AG08396 (cell line): ENCODE measurements at regions not wholly inside any gene's neighbourhood (a gene's known extent, or its start where the extent isn't known, plus 50 kb on each side); places are given as distances from the start of the nearest gene placed in this dataset.

Experiments used
- DNase-seq: peaks from one replicate; pipeline ENCODE4 v3.0.0; 2012; ENCODE audit warnings: low spot score, mixed read lengths

DNA sequence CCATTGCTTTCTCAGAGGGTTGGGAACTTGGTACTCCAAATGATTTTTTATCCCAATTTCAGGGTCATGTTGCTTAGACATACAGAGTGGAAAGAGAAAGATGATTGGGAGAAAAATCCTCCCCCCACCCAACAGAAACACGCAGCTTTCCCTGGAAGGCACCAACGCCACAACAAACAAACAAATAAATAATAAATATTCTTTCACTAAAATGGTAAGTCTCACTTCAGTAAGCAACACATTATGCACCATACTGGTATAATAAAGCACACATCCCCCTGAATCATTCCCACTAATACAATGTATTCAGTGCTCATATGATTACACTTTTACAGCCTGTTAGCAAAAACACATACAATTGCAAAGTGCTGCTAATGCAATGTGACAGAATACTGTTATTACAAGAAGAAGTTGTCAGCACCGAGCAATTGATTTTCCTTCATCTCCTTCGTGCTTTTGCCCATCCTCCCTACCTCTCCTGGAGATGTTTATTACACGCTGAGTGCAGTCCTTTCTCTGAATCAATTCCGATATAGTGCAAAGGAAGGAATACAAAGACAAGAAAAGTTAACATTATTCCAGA is 359.9 kb downstream of the TXNL1 start:
- no peak for DNase-seq

DNA sequence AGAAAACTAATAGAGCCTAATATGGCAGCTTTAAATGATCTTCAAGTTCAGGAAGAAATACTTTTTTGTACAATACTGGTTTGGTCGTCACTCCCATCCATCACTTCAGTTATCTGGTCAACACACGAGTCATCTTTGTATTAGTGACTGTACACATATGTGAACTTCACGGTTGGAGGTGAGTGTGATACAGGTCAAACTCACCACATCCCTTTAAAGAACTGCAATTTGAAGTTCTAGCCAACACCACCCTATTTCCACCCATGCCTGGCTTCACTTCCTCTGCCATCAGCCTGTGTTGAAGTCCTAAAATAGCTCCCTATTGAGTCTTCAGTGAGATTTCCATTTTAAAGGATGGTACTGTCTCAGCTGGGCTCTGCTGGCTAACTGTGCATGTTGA is 361.9 kb downstream of the TXNL1 start:
- DNase-seq, result no peak

DNA sequence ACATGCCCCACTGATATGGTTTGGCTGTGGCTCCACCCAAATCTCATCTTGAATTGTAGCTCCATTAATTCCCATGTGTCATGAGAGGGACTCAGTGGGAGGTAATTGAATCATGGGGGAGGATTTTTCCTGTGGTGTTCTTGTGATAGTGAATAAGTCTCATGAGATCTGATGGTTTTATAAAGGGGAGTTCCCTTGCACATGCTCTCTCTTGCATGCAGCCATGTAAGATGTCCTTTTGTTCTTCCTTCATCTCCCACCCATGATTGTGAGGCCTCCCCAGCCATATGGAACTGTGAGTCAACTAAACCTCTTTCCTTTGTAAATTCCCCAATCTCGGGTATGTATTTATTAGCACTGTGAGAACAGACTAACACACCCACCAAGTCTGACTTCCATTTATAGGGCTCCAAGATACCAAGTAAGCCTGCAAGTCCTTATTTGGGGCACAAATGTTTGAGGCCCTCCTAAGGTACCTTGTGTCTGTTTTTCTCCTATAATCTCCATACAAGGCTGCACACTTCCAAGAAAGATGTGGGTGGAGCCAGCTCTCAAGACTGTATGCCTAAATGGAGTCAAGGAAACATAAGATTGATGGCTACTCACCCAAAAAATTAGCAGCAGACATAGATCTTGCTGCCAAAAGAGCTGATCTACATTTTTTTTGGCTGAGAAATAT is 364.7 kb downstream of the TXNL1 start:
- DNase-seq, result no peak

DNA sequence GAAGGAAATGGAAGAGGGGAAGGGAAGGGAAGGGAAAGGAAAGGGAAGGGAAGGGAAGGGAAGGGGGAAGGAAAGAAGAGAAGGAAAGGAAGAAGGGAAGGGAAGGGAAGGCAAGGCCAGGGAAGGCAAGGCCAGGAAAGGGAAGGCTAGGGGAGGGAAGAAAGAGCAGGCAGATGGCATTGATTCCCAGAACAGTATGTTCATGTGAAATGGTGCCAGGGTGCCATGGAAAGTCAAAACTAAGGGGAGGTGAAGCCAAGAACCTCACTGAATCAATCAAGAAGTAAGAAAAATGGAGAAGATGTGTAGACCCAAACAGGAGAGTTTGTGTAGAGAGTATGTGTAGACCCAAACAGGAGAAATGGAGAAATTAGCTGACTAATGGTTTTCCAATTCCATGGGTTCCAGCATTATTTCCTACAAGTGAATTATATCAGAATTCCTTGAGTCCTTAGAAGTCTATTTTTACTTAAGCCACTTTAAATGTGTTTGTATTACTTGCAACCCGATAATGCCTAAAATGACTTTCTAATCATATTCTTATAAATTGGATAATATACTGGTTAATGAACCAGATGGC is 367.6 kb downstream of the TXNL1 start:
- DNase-seq, result no peak

GRCh38 chr18:56269958-56270357 is 368.4 kb downstream of the TXNL1 start:
- no peak for DNase-seq

GRCh38 chr18:56268952-56269351 is 369.4 kb downstream of the TXNL1 start:
- DNase-seq, result no peak

DNA sequence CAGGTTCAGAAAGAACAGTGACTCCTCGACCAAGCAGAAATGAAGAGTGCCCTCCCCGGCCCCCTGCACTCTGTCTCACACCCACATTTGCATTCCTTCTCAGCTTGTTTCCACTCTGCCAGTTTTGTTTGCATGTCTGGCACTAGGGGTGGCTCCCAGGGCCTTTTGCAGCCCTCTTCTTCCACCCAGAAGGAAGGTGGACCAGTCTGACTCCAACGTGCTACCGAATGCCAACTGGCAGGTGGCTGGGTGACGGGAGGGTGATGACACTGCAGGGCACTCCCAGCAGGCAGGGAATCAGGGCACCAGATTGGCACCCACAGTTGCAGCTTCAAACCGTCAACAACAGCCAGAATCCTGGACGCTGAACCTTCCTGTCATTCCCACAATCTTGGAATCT is 371.1 kb downstream of the TXNL1 start:
- DNase-seq, result no peak

- no peak for DNase-seq
Measured at GRCh38 chr18:56258178-56258577, 380.2 kb downstream of the TXNL1 start.

- DNase-seq, result peak; percentile 43
Measured at GRCh38 chr18:56257205-56257604, 381.2 kb downstream of the TXNL1 start.

DNA sequence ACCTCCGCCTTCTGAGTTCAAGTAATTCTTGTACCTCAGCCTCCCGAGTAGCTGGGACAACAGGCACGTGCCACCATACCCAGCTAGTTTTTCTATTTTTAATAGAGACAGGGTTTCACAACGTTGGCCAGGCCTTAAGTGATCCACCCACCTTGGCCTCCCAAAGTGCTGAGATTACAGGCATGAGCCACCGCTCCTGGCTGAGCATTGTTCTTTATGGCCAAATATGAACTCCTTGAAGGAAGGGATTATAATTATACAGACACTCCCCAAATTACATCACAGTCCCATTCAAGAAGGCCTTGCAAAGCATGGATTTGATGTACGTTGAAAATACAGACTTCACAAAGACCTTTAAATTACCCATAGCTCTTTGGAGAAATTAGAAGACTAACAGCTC is 381.7 kb downstream of the TXNL1 start:
- no peak for DNase-seq

DNA sequence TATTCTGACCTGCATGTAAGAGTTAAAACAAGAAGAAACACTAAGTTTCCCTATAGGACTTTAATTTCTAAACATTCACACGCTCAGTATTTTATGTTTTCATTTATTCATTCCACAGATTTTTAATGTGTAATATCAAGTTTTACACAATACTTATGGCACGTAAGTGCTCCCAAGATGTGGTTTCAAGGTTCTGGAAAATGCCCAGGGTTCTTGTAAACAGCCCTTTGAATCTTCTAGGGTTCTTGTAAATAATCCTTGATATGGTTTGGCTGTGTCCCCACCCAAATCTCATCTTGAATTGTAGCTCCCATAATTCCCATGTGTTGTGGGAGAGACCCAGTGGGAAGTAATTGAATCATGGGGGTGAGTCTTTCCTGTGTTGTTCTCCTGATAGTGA is 383.0 kb downstream of the TXNL1 start:
- DNase-seq, result no peak

- DNase-seq, result no peak
Measured at GRCh38 chr18:56252456-56252855, 385.9 kb downstream of the TXNL1 start.

GRCh38 chr18:56248610-56249235 is 389.7 kb downstream of the TXNL1 start:
- no peak for DNase-seq

GRCh38 chr18:56246916-56247315 is 391.5 kb downstream of the TXNL1 start:
- DNase-seq, result no peak

DNA sequence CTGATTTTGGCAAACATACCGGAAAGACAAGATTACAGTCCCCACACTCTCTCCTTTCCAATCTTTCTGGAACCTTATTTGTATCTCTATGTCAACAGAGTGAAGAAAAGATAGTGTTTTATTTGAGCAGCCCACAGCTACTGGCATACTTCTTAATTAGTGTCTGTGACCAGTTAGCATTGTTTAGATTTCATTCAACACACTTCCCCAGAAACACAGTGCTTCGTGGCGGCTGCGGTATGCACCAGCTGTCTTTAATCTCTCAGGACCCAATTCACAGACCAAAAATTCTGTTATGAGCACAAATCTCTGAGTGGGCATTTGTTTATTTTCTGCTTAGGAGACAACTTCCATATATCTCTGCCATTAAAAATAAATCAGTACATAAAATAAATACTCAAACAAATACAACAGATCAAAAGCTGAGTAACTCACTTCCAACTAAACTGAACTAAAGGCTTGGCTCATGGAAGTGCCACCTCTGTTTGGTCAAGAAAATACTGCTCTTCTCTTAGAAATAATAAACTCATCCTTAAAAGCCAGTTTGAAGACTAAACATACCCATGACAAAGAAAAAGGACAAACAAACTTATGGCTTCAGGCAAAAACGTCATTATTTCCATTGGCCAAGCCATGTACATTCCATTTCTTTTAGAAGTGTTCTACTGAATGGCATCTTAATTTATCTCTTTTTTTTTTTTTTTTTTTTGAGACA is 392.4 kb downstream of the TXNL1 start:
- DNase-seq, result peak; percentile 18

DNA sequence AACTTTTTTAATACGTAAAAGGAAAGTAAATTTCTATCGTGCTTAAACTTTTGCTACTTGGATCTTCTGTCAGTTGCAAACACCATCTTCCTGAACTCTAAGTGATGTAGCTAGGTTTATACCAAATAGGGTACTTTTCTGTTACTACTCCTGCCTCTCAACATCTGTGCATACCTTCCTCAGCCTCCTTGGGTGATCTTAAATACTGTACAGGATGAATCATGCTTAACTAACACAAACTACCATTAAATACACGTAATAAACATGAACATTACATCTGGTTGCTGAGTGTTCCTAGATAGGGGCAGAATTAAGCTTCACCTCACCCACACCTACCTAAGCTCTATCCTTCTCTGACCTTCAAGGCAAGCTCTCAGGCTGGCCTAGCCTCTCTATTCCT is 398.0 kb downstream of the TXNL1 start:
- no peak for DNase-seq

DNA sequence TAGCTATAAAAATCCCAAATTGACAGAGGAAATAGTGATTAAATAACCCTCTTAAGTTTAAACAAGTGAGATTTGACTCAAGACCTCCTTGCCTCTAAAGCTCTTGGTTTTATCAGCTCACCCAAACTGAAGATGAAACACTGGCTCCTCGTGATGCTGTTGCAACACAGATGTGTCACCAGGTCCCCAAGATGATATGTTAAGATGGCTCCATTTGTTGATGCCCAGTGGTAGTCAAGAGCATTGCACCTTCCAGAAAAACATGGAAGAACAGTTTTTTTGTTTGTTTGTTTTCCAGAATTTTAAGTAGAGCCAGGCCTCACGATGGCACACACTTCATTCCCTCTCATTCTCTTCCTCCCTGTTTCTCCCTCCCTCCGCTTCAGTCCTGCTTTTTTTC is 399.8 kb downstream of the TXNL1 start:
- DNase-seq, result no peak

GRCh38 chr18:56235481-56236013 is 402.8 kb downstream of the TXNL1 start:
- no peak for DNase-seq

DNA sequence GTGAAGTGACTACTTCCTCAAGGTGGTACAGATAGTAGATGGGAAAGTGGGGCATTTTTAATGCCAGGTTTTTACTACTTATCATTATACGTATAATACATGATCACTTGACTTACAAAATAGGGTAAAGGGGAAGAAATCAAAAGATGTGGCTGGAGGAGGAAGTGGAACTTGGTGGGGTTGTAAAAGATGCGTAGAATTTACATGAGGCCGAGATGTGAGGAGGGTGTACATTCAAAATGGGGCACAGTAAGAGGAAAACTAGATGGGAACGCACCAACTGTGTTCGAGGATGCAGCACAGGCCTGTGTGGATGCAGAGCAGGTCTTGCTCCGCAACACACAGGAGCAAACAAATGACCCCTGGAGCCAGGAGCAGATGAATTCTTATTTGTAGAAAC is 403.3 kb downstream of the TXNL1 start:
- DNase-seq, result no peak

DNA sequence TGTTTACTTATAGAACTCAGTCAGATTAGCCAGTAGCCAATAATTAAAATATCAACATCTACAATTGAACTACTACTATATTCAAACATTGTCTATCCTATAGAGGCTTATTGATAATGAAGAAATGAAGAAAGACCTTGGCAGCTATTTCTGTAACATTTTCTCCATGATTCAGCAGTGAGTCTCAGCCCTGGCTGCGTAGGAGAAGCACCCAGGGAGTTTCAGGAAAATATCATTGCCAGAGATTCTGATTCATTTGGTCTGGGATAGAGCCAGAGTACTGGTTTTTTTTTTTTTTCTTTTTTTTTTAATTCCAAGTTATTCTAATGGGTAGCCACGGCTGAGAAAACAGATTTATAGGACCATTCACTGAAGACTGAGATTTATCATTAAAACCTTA is 404.8 kb downstream of the TXNL1 start:
- peak; percentile 80 for DNase-seq

DNA sequence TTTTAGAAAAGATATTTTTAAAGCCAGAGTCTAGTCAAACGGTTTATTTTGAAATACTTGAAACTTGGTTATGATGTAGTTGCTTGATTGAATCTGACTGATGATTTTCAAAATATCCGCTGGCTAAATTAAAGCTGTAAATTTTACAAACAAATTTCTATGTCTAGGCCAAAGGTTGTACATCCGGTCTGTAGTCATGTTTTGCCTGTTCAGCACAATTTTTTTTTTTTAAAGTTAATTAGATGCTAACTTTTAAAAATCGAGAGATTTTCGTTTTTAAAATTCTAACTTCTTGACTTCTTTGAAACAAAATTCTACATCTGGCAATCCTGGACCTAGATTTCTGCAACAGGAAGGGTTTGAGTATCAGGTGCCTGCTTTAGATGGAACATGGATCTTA is 412.4 kb downstream of the TXNL1 start:
- DNase-seq, result no peak
